ENCODE measurements at regions not wholly inside any gene's neighbourhood (a gene's known extent, or its start where the extent isn't known, plus 50 kb on each side); places are given as distances from the start of the nearest gene placed in this dataset.

GRCh38 chr4:35933901-35934300 is 310.4 kb downstream of the ARAP2 start:
- no peaks in the 10 kb centered on the region for H3K4me1 ChIP-seq (replicated peaks in 1 of 2)
- intact Hi-C loops (cut with DNase I) = no loop called here
- H3K4me3 ChIP-seq = no peak overlapping the region
- no peaks in the 10 kb centered on the region for H3K9me3 ChIP-seq (replicated peaks in 1 of 3)
- H3K27ac ChIP-seq = no peak overlapping the region
- 10 to 22% (median 20%) methylated on average over 3 of the region's 3 CpGs for WGBS, 4 donors
- H3K36me3 ChIP-seq (replicated peaks in 1 of 2) = no peaks in the 10 kb centered on the region
- no peaks in the 10 kb centered on the region for H3K27me3 ChIP-seq
- no peak for TF ChIP-seq POLR2A (IDR thresholded peaks at IDR 0.05)
- TF ChIP-seq CTCF (IDR thresholded peaks at IDR 0.05) = no peak
- DNase-seq = no peak

GRCh38 chr4:35934320-35934981 is 309.9 kb downstream of the ARAP2 start:
- intact Hi-C loops (cut with DNase I) = no loop called here
- 17 to 23% (median 20%) methylated on average over 5 of the region's 5 CpGs for WGBS, 4 donors
- DNase-seq = no peak
- no peak overlapping the region for H3K4me3 ChIP-seq
- no peak overlapping the region for H3K27ac ChIP-seq
- H3K27me3 ChIP-seq = no peaks in the 10 kb centered on the region
- no peaks in the 10 kb centered on the region for H3K9me3 ChIP-seq (replicated peaks in 1 of 3)
- TF ChIP-seq POLR2A (IDR thresholded peaks at IDR 0.05) = no peak
- peak in 5 of 6 experiments; percentile 20 to 71 (median 43) for TF ChIP-seq CTCF (IDR thresholded peaks at IDR 0.05)
- no peaks in the 10 kb centered on the region for H3K36me3 ChIP-seq (replicated peaks in 1 of 2)
- H3K4me1 ChIP-seq (replicated peaks in 1 of 2) = no peaks in the 10 kb centered on the region

GRCh38 chr4:35938936-35939335 is 305.4 kb downstream of the ARAP2 start:
- Histone ChIP-seq H3K4me3 (no peak overlapping the region), H3K9me3 (replicated peaks in 1 of 3) (no peaks in the 10 kb centered on the region), H3K4me1 (replicated peaks in 1 of 2) (no peaks in the 10 kb centered on the region), H3K27me3 (no peaks in the 10 kb centered on the region), H3K36me3 (replicated peaks in 1 of 2) (no peaks in the 10 kb centered on the region), H3K27ac (no peak overlapping the region)
- intact Hi-C loops (cut with DNase I) = no loop called here
- TF ChIP-seq CTCF (IDR thresholded peaks at IDR 0.05) (no peak), POLR2A (IDR thresholded peaks at IDR 0.05) (no peak)
- 54 to 65% (median 58%) methylated on average over 3 of the region's 3 CpGs for WGBS, 4 donors
- no peak for DNase-seq

GRCh38 chr4:35939751-35940150 is 304.6 kb downstream of the ARAP2 start:
- H3K27ac ChIP-seq = no peak overlapping the region
- TF ChIP-seq POLR2A (IDR thresholded peaks at IDR 0.05) (no peak), CTCF (IDR thresholded peaks at IDR 0.05) (no peak)
- no peaks in the 10 kb centered on the region for H3K9me3 ChIP-seq (replicated peaks in 1 of 3)
- H3K4me1 ChIP-seq (replicated peaks in 1 of 2) = no peaks in the 10 kb centered on the region
- H3K4me3 ChIP-seq = no peak overlapping the region
- DNase-seq = no peak
- H3K36me3 ChIP-seq (replicated peaks in 1 of 2) = no peaks in the 10 kb centered on the region
- intact Hi-C loops (cut with DNase I) = no loop called here
- WGBS, 4 donors = 52 to 92% (median 57%) methylated on average over 1 of the region's 1 CpG
- H3K27me3 ChIP-seq = no peaks in the 10 kb centered on the region

All from adrenal gland (tissue), 9 donors.